GM18909 (cell line): ENCODE measurements at regions not wholly inside any gene's neighbourhood (a gene's known extent, or its start where the extent isn't known, plus 50 kb on each side); places are given as distances from the start of the nearest gene placed in this dataset.

ENCODE experiments used
- ATAC-seq: cut with Tn5 transposase; IDR thresholded peaks from one replicate; pipeline ENCODE4 v1.9.1; 2021; ENCODE audit warnings: mild to moderate bottlenecking; ENCODE audit not compliant: unreplicated experiment, poor library complexity

DNA sequence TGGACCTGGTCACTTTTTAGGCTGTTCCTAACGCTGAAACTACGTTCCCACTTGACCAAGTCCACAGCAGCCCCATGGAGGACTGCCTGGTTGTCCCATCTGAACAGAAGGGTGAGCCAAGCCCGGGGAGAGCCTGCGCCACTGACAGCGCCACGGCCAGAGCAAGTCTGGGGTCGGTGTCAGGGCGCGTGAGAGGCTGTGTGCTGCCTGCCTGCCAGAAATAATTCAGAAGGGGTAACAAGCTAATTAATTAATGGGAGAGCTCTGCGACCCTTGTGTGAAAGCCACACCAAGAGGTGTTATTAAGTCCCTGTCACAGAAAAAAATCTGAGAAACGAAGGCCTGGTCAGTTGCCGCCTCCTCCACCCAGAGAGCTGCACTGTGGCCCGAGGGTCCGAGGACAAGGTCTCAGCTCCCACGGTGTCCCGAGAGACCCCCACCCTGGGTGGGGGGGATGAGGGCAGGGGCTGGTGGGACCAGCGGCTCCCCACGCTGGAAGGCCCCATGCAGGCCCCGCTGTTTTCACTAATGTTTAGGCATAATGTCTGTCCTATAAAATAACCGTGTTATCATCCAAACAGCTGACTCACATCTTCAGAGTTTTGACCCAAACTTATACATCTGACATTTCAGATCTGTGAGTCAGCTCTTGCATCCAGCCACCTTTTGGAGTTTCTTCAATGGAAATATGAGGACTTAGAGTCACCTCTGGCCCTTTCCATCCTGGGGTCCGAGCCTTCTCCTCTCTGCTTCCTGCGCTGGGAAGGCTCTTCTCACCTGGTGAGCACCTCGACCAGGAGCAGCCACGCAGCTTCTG is 58.5 kb downstream of the DLL1 start:
- no peak for ATAC-seq

DNA sequence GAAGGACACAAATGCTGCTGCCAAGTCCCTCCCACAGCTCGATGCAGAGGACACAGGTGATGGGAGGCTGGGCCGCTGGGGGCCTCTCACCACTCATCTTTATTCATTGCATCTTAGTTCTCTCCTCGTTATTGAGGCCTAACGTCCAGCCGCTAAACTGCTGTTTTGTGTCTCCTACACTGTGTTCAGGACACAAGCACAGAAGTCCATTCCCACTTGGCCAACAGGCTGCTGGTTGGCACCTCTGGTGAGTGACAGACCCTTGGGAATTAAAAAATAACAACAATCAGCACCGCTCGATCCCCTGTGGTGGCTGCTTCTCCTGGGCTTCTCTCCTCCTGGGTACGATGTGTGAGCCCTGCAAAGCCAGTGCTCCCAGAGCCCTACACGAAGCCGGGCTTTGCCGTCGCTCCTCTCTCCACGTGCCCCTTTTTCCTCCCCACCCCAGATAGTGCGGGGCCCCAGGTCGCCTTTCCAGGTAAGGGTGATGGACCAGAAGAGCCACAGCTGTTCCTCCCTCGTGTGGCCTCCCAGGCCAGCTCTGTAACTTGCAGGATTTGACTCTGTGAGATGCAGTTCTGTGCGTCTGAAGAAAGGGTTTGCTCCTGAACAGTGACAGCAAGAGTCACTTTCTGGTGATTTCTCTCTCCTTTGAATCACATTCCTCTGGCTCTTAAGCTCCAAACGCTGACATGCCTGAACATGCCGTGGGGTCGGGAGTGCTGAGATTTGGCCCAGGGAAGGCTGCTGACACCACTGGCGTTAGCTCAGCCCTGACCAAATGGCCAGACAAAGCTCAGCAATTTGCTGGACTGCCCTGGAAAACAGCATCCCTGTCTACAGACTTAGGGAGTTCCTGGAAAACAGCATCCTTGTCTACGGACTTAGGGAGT is 59.3 kb downstream of the DLL1 start:
- no peak for ATAC-seq

DNA sequence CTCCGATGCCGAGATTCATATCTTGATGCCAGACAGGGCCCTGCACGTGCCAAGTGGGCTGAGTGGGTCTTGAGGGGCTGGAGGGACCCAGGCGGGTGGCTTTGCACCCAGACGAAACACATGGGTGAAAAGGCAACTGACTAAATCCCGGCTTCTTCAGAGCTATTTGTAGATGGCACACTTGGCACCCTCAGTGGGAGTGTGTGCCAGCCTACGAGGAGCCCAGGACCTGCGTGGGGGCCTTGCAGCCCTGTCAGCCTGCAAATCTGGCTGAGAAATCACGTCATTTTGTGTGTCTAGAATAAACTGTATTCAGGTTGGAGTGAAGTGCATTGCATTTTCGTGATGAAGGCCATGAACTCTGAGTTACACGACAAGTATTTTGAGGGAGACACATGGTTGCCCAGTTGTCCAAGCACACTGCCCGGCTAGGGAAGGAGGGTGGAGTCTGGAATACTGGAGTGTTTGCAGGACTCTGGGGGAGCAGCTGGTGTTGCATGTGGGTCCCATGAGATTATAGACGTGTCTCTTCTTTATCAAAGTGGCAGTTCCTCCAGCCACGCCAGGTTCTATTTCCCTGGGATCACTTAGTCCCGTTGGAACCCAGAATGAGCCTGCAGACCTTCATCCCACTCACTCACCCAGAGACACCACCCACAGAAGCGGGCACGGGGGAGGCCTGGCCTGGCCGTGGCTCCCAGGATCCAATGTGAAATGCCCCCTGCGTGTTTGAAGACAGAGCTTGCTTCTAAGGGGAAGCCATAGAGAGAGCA is 60.2 kb downstream of the DLL1 start:
- no peak for ATAC-seq

DNA sequence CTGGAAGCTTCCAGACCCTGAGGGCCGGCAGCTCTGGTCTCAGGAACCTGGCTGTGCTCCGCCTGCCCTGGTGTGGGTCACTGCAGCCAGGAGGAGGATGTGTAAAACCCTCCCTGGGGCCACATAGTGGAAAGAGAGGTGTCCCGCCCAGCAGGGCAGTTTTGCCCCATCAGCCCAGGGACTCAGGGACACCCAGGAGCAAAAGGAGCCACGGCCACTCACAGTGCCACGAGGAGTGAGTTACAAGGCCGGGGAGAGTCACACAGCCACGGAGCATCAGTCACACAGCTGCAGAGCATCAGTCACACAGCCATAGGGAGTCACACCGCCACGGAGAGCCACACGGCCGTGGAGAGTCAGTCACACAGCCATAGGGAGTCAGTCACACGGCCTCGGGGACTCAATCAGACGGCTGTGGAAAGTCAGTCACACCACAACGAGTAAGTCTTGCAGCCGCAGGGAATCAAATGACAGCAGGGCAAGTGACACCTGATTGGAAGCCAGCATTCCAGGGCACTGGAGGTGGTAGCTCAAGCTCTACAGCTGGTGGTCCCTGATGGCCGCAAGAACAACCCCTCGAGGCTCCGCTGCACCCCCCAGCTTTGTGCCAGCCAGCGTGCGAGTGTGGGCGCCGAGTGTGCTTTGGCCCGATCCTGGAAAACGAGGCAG is 60.9 kb downstream of the DLL1 start:
- ATAC-seq, result no peak

DNA sequence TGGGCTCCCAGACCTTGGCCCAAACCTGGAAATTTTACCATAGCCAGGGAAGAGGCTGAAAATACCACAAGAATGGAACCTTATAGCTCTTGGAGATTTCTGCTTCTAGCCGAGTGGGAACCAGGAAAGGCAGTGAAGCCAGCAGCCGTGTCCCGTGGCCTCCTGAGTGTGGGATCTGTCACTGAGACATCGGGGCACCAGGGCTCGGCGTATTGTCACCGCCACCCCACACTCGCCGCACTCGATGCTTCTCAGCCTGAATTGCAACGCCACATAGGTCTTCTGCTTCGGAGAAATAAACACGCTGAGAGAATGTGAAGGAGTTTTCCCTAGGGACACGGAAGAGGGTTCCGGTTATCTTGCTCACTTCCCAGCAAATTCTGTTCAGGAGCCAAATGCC is 61.5 kb downstream of the DLL1 start:
- ATAC-seq, result no peak

DNA sequence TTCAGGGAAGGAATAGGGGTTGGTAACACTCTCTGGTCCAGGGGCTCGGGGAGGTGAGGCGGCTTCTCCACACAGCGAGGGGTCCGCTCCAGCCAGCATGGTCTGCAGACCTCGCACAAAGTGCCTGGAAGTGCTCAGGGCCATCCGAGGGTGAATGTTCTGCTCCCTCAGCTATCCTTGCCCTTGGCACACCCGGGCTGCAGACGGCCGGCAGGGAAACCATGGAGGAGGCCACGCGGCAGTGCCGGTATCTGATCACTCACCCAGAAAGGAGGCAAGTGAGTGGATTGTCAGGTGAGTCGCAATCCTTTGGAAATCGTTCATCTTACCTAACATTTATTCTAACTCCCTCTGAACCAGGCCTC is 62.0 kb downstream of the DLL1 start:
- ATAC-seq, result no peak

DNA sequence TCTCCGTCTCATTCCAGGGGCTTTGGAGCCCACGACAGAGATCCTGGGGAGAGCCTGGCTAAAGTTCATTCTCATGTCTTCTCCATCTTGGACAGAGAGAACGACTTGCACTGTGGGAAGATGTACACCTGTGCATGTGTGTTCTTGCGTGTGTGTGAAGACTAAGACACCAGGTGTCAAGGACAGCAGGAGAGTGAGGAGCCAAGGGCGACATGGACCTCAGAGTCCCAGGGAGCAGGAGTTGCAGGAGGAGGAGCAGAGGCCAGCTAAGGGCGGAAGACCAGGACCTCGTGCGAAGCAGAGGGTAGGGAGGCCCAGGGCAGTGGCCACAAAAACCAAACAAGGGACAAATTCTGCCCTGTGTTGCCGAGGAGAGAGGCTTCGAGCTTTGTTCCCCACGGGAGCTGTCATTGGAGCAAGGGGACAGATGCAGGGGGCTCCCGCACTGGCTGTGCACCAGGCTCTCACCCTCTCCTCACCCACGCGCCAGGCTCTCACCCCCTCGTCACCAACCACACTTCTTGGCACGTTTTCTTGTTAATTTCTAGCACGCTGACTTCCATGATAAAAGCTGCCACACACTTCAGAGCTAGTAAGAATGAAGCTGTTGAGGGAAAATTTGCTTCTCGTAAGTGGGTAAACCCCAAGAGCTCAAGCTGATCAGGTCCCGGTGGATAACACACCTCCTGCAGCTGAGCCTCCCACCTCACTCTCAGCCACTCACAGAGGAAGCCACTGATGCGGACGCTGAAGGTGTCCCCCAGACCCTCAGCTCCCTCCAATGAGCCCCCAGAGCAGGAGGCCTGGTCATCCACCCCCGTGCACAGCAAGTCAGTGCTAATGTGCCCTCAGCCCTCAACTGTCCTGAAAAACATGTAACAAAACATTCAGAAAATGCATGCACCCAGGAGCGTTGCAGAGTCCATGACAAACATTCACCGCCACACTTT is 62.6 kb downstream of the DLL1 start:
- no peak for ATAC-seq

DNA sequence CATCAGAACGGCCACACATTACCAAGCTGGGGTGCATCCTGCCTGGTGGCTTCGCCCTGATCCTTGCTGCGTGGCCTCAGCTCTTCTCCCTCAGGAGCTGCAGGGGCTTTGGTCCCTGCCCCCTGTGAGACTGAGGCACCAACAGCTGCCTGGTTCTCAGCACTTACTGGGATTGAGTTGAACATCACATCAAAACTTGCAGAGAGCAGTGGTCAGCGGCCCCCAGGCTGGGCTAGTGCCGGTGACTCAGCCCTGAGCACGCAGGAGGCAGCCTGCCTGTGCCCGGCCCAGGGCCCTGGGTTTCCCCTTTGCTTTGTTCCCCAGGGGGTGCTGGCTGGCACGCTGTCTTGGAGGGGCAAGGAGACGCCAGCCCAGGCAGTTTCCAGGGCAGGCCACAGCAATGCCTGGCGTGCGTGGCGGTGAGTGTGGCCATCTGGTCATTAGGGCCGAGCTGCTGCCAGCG is 63.3 kb downstream of the DLL1 start:
- ATAC-seq, result no peak

DNA sequence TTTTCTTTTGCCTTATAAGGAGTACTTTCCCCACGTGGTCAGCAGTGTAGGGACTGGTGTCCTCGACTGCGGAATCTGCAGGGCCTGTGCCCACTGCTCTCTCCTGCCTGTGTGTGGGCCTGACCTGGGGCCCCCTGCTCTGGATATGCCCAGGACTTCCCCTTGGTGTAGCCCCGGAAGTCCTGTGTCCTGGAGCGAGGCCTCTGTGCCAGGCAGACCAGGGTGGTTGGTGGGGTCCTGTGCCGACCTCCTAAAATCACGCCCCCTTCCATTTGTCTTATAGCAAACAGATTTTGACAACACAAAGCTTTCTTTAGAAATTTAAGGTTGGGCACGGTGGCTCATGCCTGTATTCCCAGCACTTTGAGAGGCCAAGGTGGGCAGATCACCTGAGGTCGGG is 64.2 kb downstream of the DLL1 start:
- ATAC-seq, result no peak

DNA sequence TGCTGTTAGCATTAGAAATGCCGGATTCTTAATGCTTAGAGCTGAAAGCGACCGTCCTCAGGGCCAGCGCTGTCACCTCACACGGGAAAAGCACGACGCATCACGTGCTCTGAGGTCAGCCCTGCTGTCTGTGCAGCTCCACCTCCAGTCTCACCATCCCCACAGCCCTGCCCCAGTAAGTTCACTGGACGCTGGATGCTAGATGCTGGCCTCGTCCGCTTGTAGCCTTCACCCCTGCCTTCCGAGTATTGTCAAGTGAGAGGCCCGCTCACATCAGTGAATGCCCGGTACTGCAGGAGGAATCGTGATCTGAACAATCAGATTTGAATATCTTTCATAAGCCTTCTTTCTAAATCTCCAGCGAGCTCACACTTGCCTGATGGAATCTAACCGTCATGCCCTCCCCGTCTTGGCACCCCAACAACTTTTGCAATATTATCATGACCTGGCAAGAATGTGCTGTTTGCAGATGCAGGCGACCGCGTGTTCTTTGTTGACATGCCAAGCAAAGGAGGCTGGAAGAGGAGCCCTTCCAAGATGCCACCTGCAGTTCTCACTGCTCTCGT is 64.9 kb downstream of the DLL1 start:
- ATAC-seq, result no peak

DNA sequence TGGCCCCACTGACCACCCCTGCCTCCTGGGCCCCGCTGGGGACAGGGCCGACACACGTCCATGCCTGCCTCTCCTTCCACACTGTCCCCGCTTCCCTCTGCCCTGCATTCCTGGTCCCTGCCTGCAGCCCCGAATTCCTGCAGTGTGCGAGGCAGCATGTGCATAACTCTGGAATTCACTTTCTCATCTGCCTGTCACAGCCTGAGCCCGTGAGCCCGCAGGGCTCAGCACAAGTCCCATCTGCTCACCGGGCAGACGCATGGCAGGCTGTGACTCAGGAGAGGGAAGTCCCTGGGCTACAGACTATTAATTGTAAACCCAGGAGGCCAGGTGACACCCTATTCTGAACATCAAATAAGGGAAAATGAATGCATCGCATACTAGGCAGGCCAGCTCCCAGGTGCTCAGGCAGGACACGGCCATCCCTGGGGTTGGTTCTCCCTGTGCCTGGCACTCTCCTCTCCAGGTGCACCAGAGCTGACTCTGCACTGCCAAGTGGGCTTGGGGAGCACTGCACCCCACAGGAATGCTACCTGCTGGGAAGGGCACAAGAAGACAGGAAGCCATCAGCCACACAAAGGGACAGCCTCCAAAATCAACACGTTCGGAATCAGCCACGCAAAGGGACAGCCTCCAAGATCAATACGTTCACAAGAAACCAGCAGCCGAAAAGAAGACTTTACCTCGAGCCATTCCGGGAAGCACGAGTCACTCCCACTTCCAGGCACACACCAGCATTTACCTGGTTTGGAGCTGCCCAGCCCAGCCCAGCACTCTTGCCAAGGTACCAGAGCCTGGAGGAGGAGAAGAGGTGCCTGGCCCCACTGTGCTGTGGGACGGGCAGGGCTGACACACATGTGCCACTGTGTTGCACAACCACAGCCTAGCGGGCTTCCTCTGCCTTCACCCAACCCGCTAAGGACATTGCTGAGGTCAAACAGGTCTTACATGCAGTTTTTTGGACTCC is 65.9 kb downstream of the DLL1 start:
- no peak for ATAC-seq

DNA sequence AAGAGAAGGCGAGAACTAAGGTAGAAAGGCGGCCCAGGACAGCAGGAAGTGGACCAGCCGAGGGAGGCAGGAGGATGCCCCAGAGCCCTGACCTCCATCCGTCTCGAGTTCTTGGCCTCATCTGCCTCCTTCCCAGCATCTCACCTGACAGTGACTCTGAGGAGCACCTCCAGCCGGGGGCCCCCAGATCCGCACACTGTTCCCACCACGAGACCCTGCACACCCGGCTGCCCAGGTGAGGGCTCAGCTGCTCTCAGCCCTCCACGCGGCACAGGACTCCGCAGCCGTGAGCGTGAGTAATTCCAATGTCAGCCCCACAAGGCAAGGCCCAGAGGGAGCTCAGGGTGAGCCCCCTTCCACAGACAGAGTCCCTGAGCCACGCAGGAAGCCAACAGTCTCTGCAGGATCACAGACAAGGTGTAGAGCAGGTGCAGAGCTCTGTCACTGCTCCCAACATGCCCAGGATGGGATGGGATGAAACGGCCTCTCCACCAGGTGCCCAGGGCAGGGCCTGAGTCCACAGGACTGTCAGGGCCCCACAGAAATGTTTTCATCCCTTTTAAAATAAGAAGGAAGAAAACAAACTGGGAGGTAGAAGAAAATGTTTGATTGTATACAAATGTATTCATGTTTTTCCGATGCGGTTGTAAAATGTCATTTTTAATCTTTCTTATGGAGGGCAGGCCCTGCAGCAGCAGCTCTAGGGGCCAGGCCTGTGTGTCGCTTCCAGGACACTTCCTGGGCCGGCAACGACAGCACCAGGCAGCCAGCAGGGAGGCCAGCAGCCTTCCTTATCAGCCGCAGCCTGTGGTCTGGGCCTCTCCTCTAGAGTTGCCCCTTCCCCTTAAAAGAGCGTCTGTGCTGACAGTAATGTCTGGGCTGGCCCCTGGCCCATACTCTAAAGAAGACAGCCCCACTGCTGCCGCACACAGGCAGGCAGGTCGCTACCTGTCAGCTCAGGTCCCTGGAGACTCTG is 66.9 kb downstream of the DLL1 start:
- no peak for ATAC-seq

DNA sequence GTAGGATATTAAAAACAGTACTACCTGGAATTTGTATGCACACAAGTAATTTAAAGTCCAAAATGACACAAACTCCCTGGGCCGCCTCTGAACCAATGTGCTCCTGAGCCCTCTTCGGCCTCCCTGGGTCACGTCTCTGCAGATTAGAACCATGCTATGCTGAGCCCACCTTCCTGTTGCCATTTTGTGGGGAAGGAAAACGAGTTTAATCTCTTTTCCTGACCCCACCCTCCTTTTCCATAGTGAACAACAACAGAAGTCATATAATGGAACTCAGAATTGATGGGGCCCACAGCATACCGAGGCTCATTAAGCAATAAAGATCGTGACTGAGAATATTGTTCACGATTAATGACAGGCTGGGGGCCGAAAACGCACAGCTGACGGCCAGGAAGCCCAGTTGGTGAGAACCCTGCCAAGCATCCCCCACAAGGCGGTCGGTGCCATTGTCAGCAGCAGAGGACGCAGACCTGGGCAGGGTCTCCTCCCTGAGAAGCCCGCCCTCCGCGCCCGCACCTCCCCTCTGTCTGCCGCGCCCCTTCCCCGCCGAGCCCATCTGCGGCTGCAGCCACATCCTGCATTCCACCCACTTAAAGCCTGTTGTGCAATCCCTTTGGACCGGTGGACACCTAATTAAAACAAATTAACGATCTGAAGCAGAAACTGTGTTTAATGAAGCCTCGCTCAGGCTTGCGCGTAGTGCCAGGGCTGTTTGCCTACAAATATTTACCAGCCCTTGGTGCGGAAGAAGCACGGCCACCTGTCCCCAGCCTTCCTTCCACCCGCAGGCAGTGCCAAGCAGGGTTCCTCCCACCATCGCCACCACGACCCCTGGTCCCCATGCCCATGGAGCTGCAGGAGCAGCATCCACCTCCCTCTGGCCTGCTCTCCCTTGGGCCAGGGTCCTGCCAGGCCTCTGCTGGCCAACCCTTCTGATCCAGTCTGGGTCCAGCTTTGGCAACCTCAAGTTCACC is 68.1 kb downstream of the DLL1 start:
- no peak for ATAC-seq

DNA sequence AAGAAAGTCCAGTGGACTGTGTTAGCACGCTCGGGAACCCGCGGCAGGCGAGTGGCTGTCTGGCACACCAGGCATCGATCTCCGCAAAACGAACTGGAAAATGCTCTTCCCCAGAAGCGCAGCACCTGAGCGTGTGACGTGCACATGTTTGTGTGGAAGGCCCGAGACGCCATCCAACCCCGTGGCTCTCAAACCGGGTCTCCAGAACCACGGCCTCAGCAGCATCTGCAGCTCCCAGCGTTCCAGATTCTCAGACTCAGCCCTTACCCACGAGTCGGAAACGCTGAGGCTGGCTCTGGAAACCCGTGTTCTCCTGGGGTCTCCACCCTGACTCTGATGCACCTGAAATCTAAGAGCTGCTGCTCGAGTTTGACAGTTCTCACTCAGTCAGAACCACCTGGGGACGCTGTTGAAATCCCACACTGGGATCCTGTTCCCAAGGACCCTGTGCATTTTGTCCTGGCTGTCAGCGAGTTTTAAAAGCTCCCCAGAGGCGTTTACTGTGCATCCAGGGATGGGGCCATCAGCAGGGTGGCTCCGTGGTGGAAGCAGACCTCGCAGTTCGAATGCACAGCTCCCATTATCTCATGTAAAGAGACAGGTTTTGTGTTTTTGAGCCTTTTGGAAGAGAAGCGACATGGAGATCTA is 69.0 kb downstream of the DLL1 start:
- no peak for ATAC-seq
